ENCODE measurements at regions not wholly inside any gene's neighbourhood (a gene's known extent, or its start where the extent isn't known, plus 50 kb on each side); places are given as distances from the start of the nearest gene placed in this dataset.
A peak's percentile ranks its signal among the peaks of the same experiment; 100 is the strongest.

DNA sequence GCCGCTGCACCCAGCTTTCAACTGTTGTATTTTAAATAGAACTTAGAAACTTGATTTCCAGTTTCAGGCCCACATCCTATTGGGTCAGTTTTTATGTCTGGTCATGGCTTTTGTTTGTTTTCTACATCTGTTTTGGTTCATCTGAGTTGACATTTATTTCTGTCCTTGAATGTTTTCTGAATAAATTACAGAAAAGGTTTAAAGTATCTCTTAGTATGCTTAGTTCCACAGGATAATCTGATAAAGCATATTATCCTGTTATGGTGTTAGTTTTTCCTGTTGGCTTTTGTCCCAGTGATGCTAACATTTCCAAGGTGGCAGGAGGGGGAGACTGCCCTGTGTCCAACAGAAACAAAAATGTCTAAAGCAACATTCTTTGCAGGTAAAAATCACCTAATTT lies 733.2 kb downstream of the INHBA start:
- DNase-seq (ENCODE audit: low spot score), result no peak
- TF ChIP-seq, protein P1, sequence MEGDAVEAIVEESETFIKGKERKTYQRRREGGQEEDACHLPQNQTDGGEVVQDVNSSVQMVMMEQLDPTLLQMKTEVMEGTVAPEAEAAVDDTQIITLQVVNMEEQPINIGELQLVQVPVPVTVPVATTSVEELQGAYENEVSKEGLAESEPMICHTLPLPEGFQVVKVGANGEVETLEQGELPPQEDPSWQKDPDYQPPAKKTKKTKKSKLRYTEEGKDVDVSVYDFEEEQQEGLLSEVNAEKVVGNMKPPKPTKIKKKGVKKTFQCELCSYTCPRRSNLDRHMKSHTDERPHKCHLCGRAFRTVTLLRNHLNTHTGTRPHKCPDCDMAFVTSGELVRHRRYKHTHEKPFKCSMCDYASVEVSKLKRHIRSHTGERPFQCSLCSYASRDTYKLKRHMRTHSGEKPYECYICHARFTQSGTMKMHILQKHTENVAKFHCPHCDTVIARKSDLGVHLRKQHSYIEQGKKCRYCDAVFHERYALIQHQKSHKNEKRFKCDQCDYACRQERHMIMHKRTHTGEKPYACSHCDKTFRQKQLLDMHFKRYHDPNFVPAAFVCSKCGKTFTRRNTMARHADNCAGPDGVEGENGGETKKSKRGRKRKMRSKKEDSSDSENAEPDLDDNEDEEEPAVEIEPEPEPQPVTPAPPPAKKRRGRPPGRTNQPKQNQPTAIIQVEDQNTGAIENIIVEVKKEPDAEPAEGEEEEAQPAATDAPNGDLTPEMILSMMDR (IDR thresholded peaks at IDR 0.05; ENCODE audit: borderline replicate concordance, control extremely low read depth, extremely low read depth, insufficient read depth, missing control alignments), result no peak
- in situ Hi-C loops (cut with MboI; ENCODE audit: low sequenced_read_pairs, unreplicated experiment), result no loop called here

DNA sequence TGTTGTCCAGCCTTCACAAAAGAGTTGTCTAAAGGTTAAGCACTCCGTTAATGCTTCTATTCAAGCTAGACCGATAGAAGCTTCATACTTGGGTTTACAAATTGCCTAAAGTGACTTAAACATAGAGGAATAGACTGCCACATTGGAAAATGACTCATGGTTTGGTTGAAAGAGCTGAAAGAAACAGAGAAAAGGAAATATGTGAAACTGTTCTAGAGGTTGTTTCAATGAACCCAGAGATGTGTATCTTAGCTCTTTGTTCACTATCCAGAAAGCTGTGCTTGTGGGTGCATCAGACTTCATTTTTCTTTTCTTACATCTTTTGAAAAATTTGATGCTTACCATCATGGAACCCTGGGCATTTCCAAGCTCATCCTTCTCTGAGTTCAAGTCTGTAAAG lies 736.2 kb downstream of the INHBA start:
- DNase-seq (ENCODE audit: low spot score), result no peak
- in situ Hi-C loops (cut with MboI; ENCODE audit: low sequenced_read_pairs, unreplicated experiment), result no loop called here
- TF ChIP-seq, protein P1 (IDR thresholded peaks at IDR 0.05; ENCODE audit: borderline replicate concordance, control extremely low read depth, extremely low read depth, insufficient read depth, missing control alignments), result no peak

DNA sequence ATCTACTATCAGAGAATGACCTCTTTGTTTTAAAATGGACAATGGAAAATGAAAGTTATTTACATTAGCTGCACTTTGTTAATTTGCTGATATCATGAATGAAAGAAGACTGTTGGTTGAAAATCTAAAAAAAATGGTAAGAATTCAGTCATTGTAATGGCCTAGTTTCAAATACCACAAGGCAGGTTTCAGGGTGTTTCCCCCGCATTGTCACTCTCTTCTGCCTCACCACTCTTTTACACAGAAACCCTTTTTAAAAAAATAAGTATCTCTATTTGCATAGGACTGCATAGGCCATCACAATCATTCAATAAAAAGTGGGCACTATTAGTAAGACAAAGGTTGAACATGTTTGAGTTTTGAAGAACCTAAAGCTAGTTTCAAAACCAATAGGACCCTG lies 737.1 kb downstream of the INHBA start:
- in situ Hi-C loops (cut with MboI; ENCODE audit: low sequenced_read_pairs, unreplicated experiment), result no loop called here
- peak; percentile 25 for DNase-seq (ENCODE audit: low spot score)
- TF ChIP-seq, protein P1 (IDR thresholded peaks at IDR 0.05; ENCODE audit: borderline replicate concordance, control extremely low read depth, extremely low read depth, insufficient read depth, missing control alignments), result no peak

DNA sequence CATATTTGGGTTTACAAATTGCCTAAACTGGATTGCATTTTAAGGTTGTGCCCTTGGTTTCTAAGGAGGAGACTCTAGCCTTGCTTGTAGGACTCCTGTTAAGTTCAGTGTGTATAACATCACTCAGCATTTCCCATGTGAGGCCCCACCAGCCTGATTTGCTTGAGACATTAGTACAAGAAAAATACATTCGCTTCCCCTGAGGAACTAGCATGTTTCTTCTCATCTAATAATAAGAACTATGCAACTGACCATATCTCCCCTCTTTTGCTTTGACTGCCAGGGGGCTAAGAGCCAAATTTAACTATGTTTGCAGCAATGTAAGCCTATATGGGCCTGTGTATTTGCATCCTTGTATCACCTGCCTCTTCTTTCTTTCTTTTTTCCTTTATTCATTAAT lies 737.9 kb downstream of the INHBA start:
- no peak for DNase-seq (ENCODE audit: low spot score)
- TF ChIP-seq, protein P1 (IDR thresholded peaks at IDR 0.05; ENCODE audit: borderline replicate concordance, control extremely low read depth, extremely low read depth, insufficient read depth, missing control alignments), result no peak
- in situ Hi-C loops (cut with MboI; ENCODE audit: low sequenced_read_pairs, unreplicated experiment), result no loop called here

DNA sequence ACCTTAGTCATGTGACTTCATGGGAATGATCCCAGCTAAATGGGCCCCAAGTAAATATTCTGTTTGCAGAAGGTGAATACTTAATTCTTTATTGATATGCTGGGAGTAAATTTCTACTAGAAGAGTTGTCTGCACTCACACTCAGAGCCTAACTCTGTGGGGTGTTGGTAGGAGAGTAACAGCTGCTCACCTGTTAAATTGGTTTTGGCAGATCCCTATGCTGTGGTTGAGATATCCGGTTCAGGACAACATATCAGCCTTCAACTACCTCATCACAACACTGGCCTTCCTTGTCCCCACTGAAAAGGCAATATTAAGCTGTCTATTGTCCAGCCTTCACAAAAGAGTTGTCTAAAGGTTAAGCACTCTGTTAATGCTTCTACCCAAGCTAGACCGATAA lies 738.3 kb downstream of the INHBA start:
- in situ Hi-C loops (cut with MboI; ENCODE audit: low sequenced_read_pairs, unreplicated experiment), result no loop called here
- no peak for DNase-seq (ENCODE audit: low spot score)

DNA sequence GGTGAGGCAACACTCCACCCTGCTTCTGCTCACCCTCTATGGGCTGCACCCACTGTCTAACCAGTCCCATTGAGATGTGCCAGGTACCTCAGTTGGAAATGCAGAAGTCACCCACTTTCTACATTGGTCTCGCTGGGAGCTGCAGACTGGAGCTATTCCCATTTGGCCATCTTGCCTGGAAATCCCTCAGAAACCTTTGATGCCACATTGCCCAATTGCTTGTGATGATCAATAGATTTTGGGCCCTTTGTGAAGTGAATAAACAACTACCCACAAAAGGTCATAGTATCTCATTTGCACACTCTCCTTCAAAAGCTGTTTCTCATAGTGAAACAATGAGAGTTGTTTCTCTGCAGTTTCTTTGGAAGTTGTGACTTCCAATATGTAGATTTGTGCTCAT lies 742.9 kb downstream of the INHBA start:
- TF ChIP-seq, protein P1 (IDR thresholded peaks at IDR 0.05; ENCODE audit: borderline replicate concordance, control extremely low read depth, extremely low read depth, insufficient read depth, missing control alignments), result no peak
- in situ Hi-C loops (cut with MboI; ENCODE audit: low sequenced_read_pairs, unreplicated experiment), result no loop called here
- no peak for DNase-seq (ENCODE audit: low spot score)

More for the DNA sequence above, 738.3 kb downstream of the INHBA start:
- TF ChIP-seq, protein P1 (IDR thresholded peaks at IDR 0.05; ENCODE audit: borderline replicate concordance, control extremely low read depth, extremely low read depth, insufficient read depth, missing control alignments), result no peak

DNA sequence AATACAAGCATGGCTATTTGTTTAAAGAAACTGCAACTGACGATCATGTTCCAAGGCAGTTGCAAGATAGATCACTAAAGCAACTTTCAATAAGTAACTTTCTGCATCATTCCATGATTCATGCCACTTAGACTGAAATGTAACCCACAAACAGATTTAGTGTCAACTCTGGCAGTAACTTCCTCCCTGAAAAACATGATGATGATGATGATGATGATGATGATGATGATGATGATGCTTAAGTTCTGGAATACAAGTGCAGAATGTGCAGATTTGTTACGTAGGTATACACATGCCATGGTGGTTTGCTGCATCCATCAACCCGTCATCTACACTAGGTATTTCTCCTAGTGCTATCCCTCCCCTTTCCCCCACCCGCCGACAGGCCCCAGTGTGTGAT lies 754.7 kb downstream of the INHBA start:
- TF ChIP-seq, protein P1 (IDR thresholded peaks at IDR 0.05; ENCODE audit: borderline replicate concordance, control extremely low read depth, extremely low read depth, insufficient read depth, missing control alignments), result no peak
- in situ Hi-C loops (cut with MboI; ENCODE audit: low sequenced_read_pairs, unreplicated experiment), result no loop called here
- DNase-seq (ENCODE audit: low spot score), result no peak

Data from GM13976 (cell line).